HCT116 (cell line): ENCODE measurements at regions not wholly inside any gene's neighbourhood (a gene's known extent, or its start where the extent isn't known, plus 50 kb on each side); places are given as distances from the start of the nearest gene placed in this dataset.
A peak's percentile ranks its signal among the peaks of the same experiment; 100 is the strongest.

Source experiments
- ATAC-seq: fragments of 200-7000 bp; cut with Tn5 transposase; 2 replicates; pipeline ENCODE4 v1.9.1; 2020; ENCODE audit warnings: mild to moderate bottlenecking, moderate library complexity
- BruUV-seq: library from RNA; stranded (reverse); fragments of 400-500 nt; replicated peaks from 2 replicates; lab custom pipeline; 2021; lab: Mats Ljungman, UMichigan
- CTCF ChIA-PET: fragments of 300-600 bp; sonication (Branson Sonifier 250); formaldehyde crosslinking; loops from one replicate; lab custom pipeline; 2021; ENCODE audit warnings: antibody characterized with exemption; lab: Charles Lee
- POLR2A ChIA-PET: fragments of 300-600, 350-600 bp; sonication (Branson Sonifier 250); formaldehyde crosslinking; loops from one replicate; lab custom pipeline; 2021; ENCODE audit warnings: antibody characterized with exemption; lab: Charles Lee
- RAD21 ChIA-PET, 2 experiments: fragments of 300-600 bp; sonication (Branson Sonifier 250); formaldehyde crosslinking; loops; one replicate each; lab custom pipeline; 2023; ENCODE audit warnings: low total read pairs in 2 of 2; ENCODE audit not compliant: uncharacterized antibody in 2 of 2, unreplicated experiment in 2 of 2, low non-redundant PET in 1 of 2; lab: Charles Lee
- DNase-seq: peaks from one replicate; pipeline ENCODE4 v3.0.0-alpha.2; 2010; ENCODE audit warnings: low read depth, low spot score
- H2AFZ ChIP-seq: fragments of 200-600 bp; shearing (Covaris generic), sonication (generic); 2 replicates; pipeline ENCODE4 v1.6.1; 2017; ENCODE audit warnings: low read depth, mixed run types, mixed read lengths, antibody characterized with exemption, low read length; ENCODE audit not compliant: poor library complexity, severe bottlenecking
- H3K27ac ChIP-seq: 2 replicates; pipeline ENCODE4 v1.5.1; 2012; ENCODE audit warnings: low read depth, low read length
- H3K27me3 ChIP-seq: fragments of 200-600 bp; sonication (generic); 2 replicates; pipeline ENCODE4 v1.6.1; 2016; ENCODE audit warnings: mixed run types, low read length, mixed read lengths; ENCODE audit not compliant: insufficient read depth
- H3K36me3 ChIP-seq, 2 experiments: fragments of 200-500 bp in 1 of 2; fragments of 200-600 bp in 1 of 2; sonication (Bioruptor generic) in 1 of 2; sonication (generic) in 1 of 2; 2 replicates each; pipeline versions ENCODE4 v1.5.1 to v1.6.1; 2014 to 2016; ENCODE audit warnings: low read length in 2 of 2, inconsistent platforms in 1 of 2, mixed read lengths in 1 of 2, mixed run types in 1 of 2; ENCODE audit not compliant: insufficient read depth in 2 of 2, control insufficient read depth in 1 of 2
- H3K4me1 ChIP-seq, 2 experiments: fragments of 200-600 bp in 1 of 2; sonication (generic) in 1 of 2; 2 replicates each; pipeline versions ENCODE4 v1.5.1 to v1.6.1; 2012 to 2017; ENCODE audit warnings: low read length in 2 of 2, inconsistent platforms in 1 of 2, mild to moderate bottlenecking in 1 of 2, mixed read lengths in 1 of 2, mixed run types in 1 of 2, moderate library complexity in 1 of 2; ENCODE audit not compliant: insufficient read depth in 2 of 2, control insufficient read depth in 1 of 2
- H3K4me2 ChIP-seq: fragments of 200-600 bp; sonication (generic); 2 replicates; pipeline ENCODE4 v1.6.1; 2017; ENCODE audit warnings: mixed run types, low read length, mixed read lengths
- H3K4me3 ChIP-seq, 2 experiments: fragments of 200-600 bp in 1 of 2; sonication (generic) in 1 of 2; replicated peaks in 1 of 2; 2 replicates each; pipeline ENCODE4 v1.5.1; 2011 to 2016; ENCODE audit warnings: low read length in 2 of 2, control low read depth in 1 of 2, low read depth in 1 of 2, mild to moderate bottlenecking in 1 of 2, mixed read lengths in 1 of 2, mixed run types in 1 of 2
- H3K79me2 ChIP-seq: fragments of 200-600 bp; sonication (generic); 2 replicates; pipeline ENCODE4 v1.6.1; 2017; ENCODE audit warnings: mild to moderate bottlenecking, mixed run types, low read length, moderate library complexity, mixed read lengths; ENCODE audit not compliant: insufficient read depth
- H3K9ac ChIP-seq: fragments of 200-600 bp; sonication (generic); 2 replicates; pipeline ENCODE4 v1.6.1; 2016; ENCODE audit warnings: low read length, mixed read lengths
- H3K9me2 ChIP-seq: fragments of 200-600 bp; sonication (generic), shearing (Covaris generic); 2 replicates; pipeline ENCODE4 v1.6.1; 2017; ENCODE audit warnings: mixed run types, mild to moderate bottlenecking, moderate library complexity; ENCODE audit not compliant: insufficient read depth
- H3K9me3 ChIP-seq, 2 experiments: fragments of 200-500 bp in 1 of 2; fragments of 200-600 bp in 1 of 2; sonication (Bioruptor generic) in 1 of 2; sonication (generic) in 1 of 2; 2 replicates each; pipeline ENCODE4 v1.6.1; 2014 to 2017; ENCODE audit warnings: low read length in 2 of 2, mixed read lengths in 2 of 2, inconsistent platforms in 1 of 2, low read depth in 1 of 2, mild to moderate bottlenecking in 1 of 2, mixed run types in 1 of 2, moderate library complexity in 1 of 2; ENCODE audit not compliant: control insufficient read depth in 1 of 2, insufficient read depth in 1 of 2
- H4K20me1 ChIP-seq: fragments of 200-600 bp; sonication (generic), shearing (Covaris generic); 2 replicates; pipeline ENCODE4 v1.6.1; 2017; ENCODE audit warnings: mixed run types, mild to moderate bottlenecking, moderate library complexity; ENCODE audit not compliant: insufficient read depth
- CTCF ChIP-seq, 3 experiments: fragments of 200-600 bp in 1 of 3; sonication (generic) in 1 of 3; IDR thresholded peaks in 2 of 3; conservative IDR thresholded peaks in 1 of 3; 2 replicates each; pipeline ENCODE4 v1.5.1; 2012 to 2017; ENCODE audit warnings: low read depth in 2 of 3, low read length in 2 of 3, antibody characterized with exemption in 1 of 3, borderline replicate concordance in 1 of 3, control low read depth in 1 of 3, mild to moderate bottlenecking in 1 of 3, mixed read lengths in 1 of 3, mixed run types in 1 of 3, moderate library complexity in 1 of 3; ENCODE audit not compliant: insufficient read depth in 1 of 3
- EGR1 ChIP-seq: IDR thresholded peaks from 2 replicates; pipeline ENCODE4 v1.6.1; 2012; ENCODE audit warnings: low read depth
- RAD21 ChIP-seq: IDR thresholded peaks from 2 replicates; pipeline ENCODE4 v1.6.1; 2012; ENCODE audit warnings: low read depth, mild to moderate bottlenecking
- REST ChIP-seq: IDR thresholded peaks from 2 replicates; pipeline ENCODE4 v1.6.1; 2012; ENCODE audit warnings: low read depth
- SP1 ChIP-seq: IDR thresholded peaks from 2 replicates; pipeline ENCODE4 v1.6.1; 2012; ENCODE audit warnings: low read depth
- SRF ChIP-seq: IDR thresholded peaks from 2 replicates; pipeline ENCODE4 v1.6.1; 2012; ENCODE audit warnings: low read depth
- ZBTB33 ChIP-seq: IDR thresholded peaks from 2 replicates; pipeline ENCODE4 v1.6.1; 2011; ENCODE audit warnings: mild to moderate bottlenecking, low read length, moderate library complexity; ENCODE audit not compliant: insufficient replicate concordance; ENCODE audit errors: extremely low read depth
- ZNF274 ChIP-seq: fragments of 200-500 bp; sonication (Bioruptor generic); IDR thresholded peaks from 2 replicates; pipeline ENCODE4 v1.6.1; 2014; ENCODE audit warnings: mild to moderate bottlenecking, low read depth, low read length, inconsistent platforms
- intact Hi-C: fragments of 100-400 bp; cut with micrococcal nuclease; formaldehyde crosslinking; loops from 2 replicates; pipeline ENCODE4 v1.10.0; 2022

GRCh38 chr12:73629893-73630831 is 907.5 kb upstream of the ATXN7L3B start:
- BruUV-seq = no TSS peak
- Histone ChIP-seq H3K4me2 (no peak overlapping the region), H3K9me2 (no peaks in the 10 kb centered on the region), H3K79me2 (no peaks in the 10 kb centered on the region)
- intact Hi-C loops = no loop called here
- TF ChIP-seq CTCF (IDR thresholded peaks at IDR 0.05 in 2 of 3, conservative IDR thresholded peaks at IDR 0.05 in 1 of 3; ENCODE audit: borderline replicate concordance in 1 of 3, insufficient read depth in 1 of 3, low read depth in 2 of 3, low read length in 2 of 3) = peak in 2 of 3 experiments; percentile 23 to 54; a peak in 3 of 6 replicates
- TF ChIP-seq ZNF274 = no peak
- TF ChIP-seq, all 23 proteins: peak for 1
- ATAC-seq = no peak
- Histone ChIP-seq H3K27ac (no peak overlapping the region), H2AFZ (no peak overlapping the region), H3K36me3 (no peaks in the 10 kb centered on the region), H3K4me3 (no peak overlapping the region), H3K4me1 (no peaks in the 10 kb centered on the region), H3K9me3 (no peaks in the 10 kb centered on the region), H4K20me1 (no peaks in the 10 kb centered on the region), H3K9ac (no peak overlapping the region), H3K27me3 (no peaks in the 10 kb centered on the region)
- RAD21 ChIA-PET = no interaction called here
- POLR2A ChIA-PET = no interaction called here
- DNase-seq = no peak
- CTCF ChIA-PET = interaction anchor here (0.8 to 1.5 kb wide), 5 partner anchors 8 to 18 kb away, joined by 3 to 6 read pairs (median 3); no protein-coding TSS in a partner anchor

GRCh38 chr12:73632191-73632590 is 905.4 kb upstream of the ATXN7L3B start:
- Histone ChIP-seq H4K20me1 (no peaks in the 10 kb centered on the region), H3K36me3 (no peaks in the 10 kb centered on the region), H2AFZ (no peak overlapping the region), H3K4me2 (no peak overlapping the region), H3K9me2 (no peaks in the 10 kb centered on the region), H3K4me3 (no peak overlapping the region), H3K4me1 (no peaks in the 10 kb centered on the region), H3K27ac (no peak overlapping the region), H3K79me2 (no peaks in the 10 kb centered on the region), H3K9me3 (no peaks in the 10 kb centered on the region), H3K27me3 (no peaks in the 10 kb centered on the region), H3K9ac (no peak overlapping the region)
- DNase-seq = no peak
- ChIA-PET CTCF (no interaction called here), RAD21 (no interaction called here), POLR2A (no interaction called here)
- BruUV-seq = no TSS peak
- TF ChIP-seq EGR1 = no peak
- TF ChIP-seq ZBTB33 = no peak
- TF ChIP-seq SP1 = no peak
- no peak for TF ChIP-seq ZNF274
- TF ChIP-seq REST = no peak
- no peak for TF ChIP-seq RAD21
- no peak for TF ChIP-seq SRF
- intact Hi-C loops = no loop called here
- ATAC-seq = no peak
